DND-41 (cell line): ENCODE measurements at regions not wholly inside any gene's neighbourhood (a gene's known extent, or its start where the extent isn't known, plus 50 kb on each side); places are given as distances from the start of the nearest gene placed in this dataset.

Experiments used
- CTCF ChIP-seq: IDR thresholded peaks from 2 replicates; pipeline ENCODE4 v1.5.1; 2012; ENCODE audit warnings: borderline replicate concordance, low read length, moderate library complexity, mild to moderate bottlenecking; ENCODE audit not compliant: poor library complexity, severe bottlenecking; ENCODE audit errors: extremely low read depth
- EZH2 ChIP-seq: IDR thresholded peaks from 3 replicates; pipeline ENCODE4 v1.6.1; 2012; ENCODE audit warnings: borderline replicate concordance, low read depth, mild to moderate bottlenecking, moderate library complexity, low read length, inconsistent platforms; ENCODE audit not compliant: severe bottlenecking

DNA sequence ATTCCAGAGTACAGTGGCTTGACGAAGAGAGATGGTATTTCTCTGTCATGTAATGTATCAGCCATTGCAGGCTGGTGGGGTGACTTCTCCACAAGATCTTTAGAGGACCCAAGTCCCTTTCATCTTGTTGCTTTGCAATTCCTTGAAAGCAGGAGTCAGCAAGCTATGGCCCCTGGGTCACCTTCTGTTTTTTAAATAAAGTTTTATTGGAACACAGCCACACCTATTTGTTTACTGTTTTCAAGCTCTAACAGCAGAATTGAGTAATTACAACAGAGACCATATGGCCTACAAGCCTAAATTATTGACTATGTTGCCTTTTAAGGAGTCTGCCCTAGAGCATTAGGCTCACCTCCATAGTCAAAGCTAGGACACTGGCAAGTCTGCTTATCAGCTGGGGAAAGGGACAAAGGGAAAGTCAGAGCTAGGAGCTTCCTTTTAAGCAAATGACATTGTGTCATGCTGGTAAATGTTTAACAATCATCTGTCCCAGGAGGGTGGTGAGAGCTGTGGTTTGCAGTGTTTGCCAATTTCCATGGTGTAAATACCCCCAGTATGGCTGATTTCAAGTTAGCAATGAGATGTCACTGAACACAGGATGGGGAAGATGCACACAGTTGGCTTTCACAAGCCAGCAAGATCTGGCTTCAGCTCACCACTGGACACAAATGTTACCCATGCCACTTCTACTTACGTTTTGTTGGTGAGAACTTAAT is 87.7 kb upstream of the PWP1 start:
- TF ChIP-seq CTCF, result no peak
- no peak for TF ChIP-seq EZH2
